MM.1S (cell line): ENCODE measurements at regions not wholly inside any gene's neighbourhood (a gene's known extent, or its start where the extent isn't known, plus 50 kb on each side); places are given as distances from the start of the nearest gene placed in this dataset.

Source experiments
- DNase-seq: peaks from one replicate; pipeline ENCODE4 v3.0.0-alpha.2; 2015
- H2AFZ ChIP-seq: fragments of 300-600 bp; sonication (generic); 2 replicates; pipeline ENCODE4 v1.6.0; 2016; ENCODE audit warnings: antibody characterized with exemption, low read length
- H3F3A ChIP-seq: fragments of 300-600 bp; sonication (generic); 2 replicates; pipeline ENCODE4 v1.6.1; 2016; ENCODE audit warnings: mild to moderate bottlenecking, antibody characterized with exemption, low read length, moderate library complexity, mixed read lengths; ENCODE audit not compliant: insufficient read depth
- H3K27ac ChIP-seq: fragments of 300-600 bp; sonication (generic); 2 replicates; pipeline ENCODE4 v1.5.1; 2016; ENCODE audit warnings: mild to moderate bottlenecking, low read length
- H3K27me3 ChIP-seq: fragments of 300-600 bp; sonication (generic); replicated peaks from 2 replicates; pipeline ENCODE4 v1.6.0; 2016; ENCODE audit warnings: low read length; ENCODE audit not compliant: insufficient read depth
- H3K36me3 ChIP-seq: fragments of 300-600 bp; sonication (generic); replicated peaks from 2 replicates; pipeline ENCODE4 v1.6.1; 2016; ENCODE audit warnings: mild to moderate bottlenecking, low read length, mixed read lengths; ENCODE audit not compliant: insufficient read depth
- H3K4me1 ChIP-seq: fragments of 300-600 bp; sonication (generic); 2 replicates; pipeline ENCODE4 v1.6.1; 2016; ENCODE audit warnings: low read length, mixed read lengths
- H3K4me2 ChIP-seq: fragments of 300-600 bp; sonication (generic); 2 replicates; pipeline ENCODE4 v1.6.0; 2016; ENCODE audit warnings: low read depth, low read length
- H3K4me3 ChIP-seq: fragments of 300-600 bp; sonication (generic); 2 replicates; pipeline ENCODE4 v1.5.1; 2016; ENCODE audit warnings: low read length, mixed read lengths
- H3K79me2 ChIP-seq: fragments of 300-600 bp; sonication (generic); 2 replicates; pipeline ENCODE4 v1.6.1; 2016; ENCODE audit warnings: mixed run types, low read length, mixed read lengths
- H3K9ac ChIP-seq: fragments of 300-600 bp; sonication (generic); 2 replicates; pipeline ENCODE4 v1.6.1; 2016; ENCODE audit warnings: low read length, mixed read lengths
- H3K9me2 ChIP-seq: fragments of 300-600 bp; sonication (generic); replicated peaks from 2 replicates; pipeline ENCODE4 v1.6.1; 2016; ENCODE audit warnings: mild to moderate bottlenecking, low read length, mixed read lengths; ENCODE audit not compliant: insufficient read depth
- H3K9me3 ChIP-seq: fragments of 300-600 bp; sonication (generic); replicated peaks from 2 replicates; pipeline ENCODE4 v1.6.1; 2016; ENCODE audit warnings: mild to moderate bottlenecking, low read length, mixed read lengths; ENCODE audit not compliant: insufficient read depth
- H4K20me1 ChIP-seq: fragments of 300-600 bp; sonication (generic); 2 replicates; pipeline ENCODE4 v1.6.1; 2016; ENCODE audit warnings: mild to moderate bottlenecking, low read length, moderate library complexity, mixed read lengths; ENCODE audit not compliant: insufficient read depth
- CTCF ChIP-seq: fragments of 300-600 bp; sonication (generic); IDR thresholded peaks from 2 replicates; pipeline ENCODE4 v1.5.1; 2016; ENCODE audit warnings: antibody characterized with exemption, low read length, mixed read lengths
- EZH2 ChIP-seq: fragments of 300-600 bp; sonication (generic); optimal IDR thresholded peaks from 2 replicates; pipeline ENCODE3; 2017; ENCODE audit warnings: low read depth, mild to moderate bottlenecking, antibody characterized with exemption, low read length, mixed read lengths
- EZH2phosphoT487 ChIP-seq: fragments of 300-600 bp; sonication (generic); IDR thresholded peaks from 2 replicates; pipeline ENCODE4 v1.6.1; 2018; ENCODE audit warnings: antibody characterized with exemption, low read length

DNA sequence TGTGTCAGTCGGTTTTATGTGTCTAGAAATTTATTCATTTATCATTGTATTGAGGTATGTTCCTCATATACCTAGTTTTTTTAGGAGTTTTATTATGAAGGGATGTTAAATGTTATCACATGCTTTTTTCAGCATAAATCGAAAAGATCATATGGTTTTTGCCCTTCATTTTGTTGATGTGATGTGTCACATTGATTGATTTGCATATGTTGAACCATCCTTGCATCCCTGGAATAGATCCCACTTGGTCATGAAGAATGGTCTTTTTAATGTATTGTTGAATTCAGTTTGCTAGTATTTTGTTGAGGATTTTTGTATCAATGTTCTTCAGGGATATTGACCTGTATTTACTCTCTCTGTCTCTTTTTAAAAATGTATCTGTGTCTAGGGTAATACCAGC is 230.3 kb downstream of the RAP2B start:
- no peaks in the 10 kb centered on the region for H3K4me1 ChIP-seq
- no peaks in the 10 kb centered on the region for H3K27me3 ChIP-seq
- no peaks in the 10 kb centered on the region for H3K79me2 ChIP-seq
- no peak overlapping the region for H3K27ac ChIP-seq
- H2AFZ ChIP-seq, result no peak overlapping the region
- DNase-seq, result no peak
- no peak overlapping the region for H3K4me3 ChIP-seq
- H3K9me2 ChIP-seq, result no peaks in the 10 kb centered on the region
- no peak overlapping the region for H3K4me2 ChIP-seq
- no peak overlapping the region for H3K9ac ChIP-seq
- TF ChIP-seq EZH2phosphoT487, result no peak
- TF ChIP-seq CTCF, result no peak
- no peak for TF ChIP-seq EZH2
- no peaks in the 10 kb centered on the region for H3F3A ChIP-seq
- no peaks in the 10 kb centered on the region for H4K20me1 ChIP-seq
- H3K36me3 ChIP-seq, result no peaks in the 10 kb centered on the region
- H3K9me3 ChIP-seq, result no peaks in the 10 kb centered on the region

- H3K9me3 ChIP-seq, result no peaks in the 10 kb centered on the region
- H3K4me1 ChIP-seq, result peaks cover 6% of the 10 kb centered on the region
- 0 out of 2 replicates have a peak, but pooled peaks cover 4% of the 10 kb centered on the region for H3F3A ChIP-seq
- no peaks in the 10 kb centered on the region for H4K20me1 ChIP-seq
- no peaks in the 10 kb centered on the region for H3K36me3 ChIP-seq
- no peak overlapping the region for H3K27ac ChIP-seq
- H3K27me3 ChIP-seq, result no peaks in the 10 kb centered on the region
- no peaks in the 10 kb centered on the region for H3K9me2 ChIP-seq
- TF ChIP-seq EZH2phosphoT487 (no peak), CTCF (no peak), EZH2 (no peak)
- no peaks in the 10 kb centered on the region for H3K79me2 ChIP-seq
- no peak overlapping the region for H3K9ac ChIP-seq
- H3K4me2 ChIP-seq, result no peak overlapping the region
- no peak for DNase-seq
- no peak overlapping the region for H2AFZ ChIP-seq
- no peak overlapping the region for H3K4me3 ChIP-seq
Observed at GRCh38 chr3:153394017-153394416, 232.0 kb downstream of the RAP2B start.

GRCh38 chr3:153396581-153396980 is 234.6 kb downstream of the RAP2B start:
- H3K27me3 ChIP-seq, result no peaks in the 10 kb centered on the region
- H4K20me1 ChIP-seq, result no peaks in the 10 kb centered on the region
- no peak overlapping the region for H3K27ac ChIP-seq
- no peaks in the 10 kb centered on the region for H3K9me3 ChIP-seq
- H3K4me1 ChIP-seq, result peaks cover 21% of the 10 kb centered on the region
- H3F3A ChIP-seq, result peaks cover 15% of the 10 kb centered on the region; the same call in 1 of the 2 replicates
- DNase-seq, result peak; percentile 25
- no peaks in the 10 kb centered on the region for H3K36me3 ChIP-seq
- no peak overlapping the region for H3K4me3 ChIP-seq
- H3K9me2 ChIP-seq, result no peaks in the 10 kb centered on the region
- H2AFZ ChIP-seq, result 0 out of 2 replicates have a peak overlapping the region, but pooled peaks have one; percentile 13
- TF ChIP-seq EZH2phosphoT487 (no peak), CTCF (no peak), EZH2 (no peak)
- H3K4me2 ChIP-seq, result no peak overlapping the region
- H3K9ac ChIP-seq, result no peak overlapping the region
- H3K79me2 ChIP-seq, result no peaks in the 10 kb centered on the region
